CD4-positive, alpha-beta T cell (primary cell): ENCODE measurements at regions not wholly inside any gene's neighbourhood (a gene's known extent, or its start where the extent isn't known, plus 50 kb on each side); places are given as distances from the start of the nearest gene placed in this dataset.

Experiments used
- ATAC-seq: fragments of 200-7000 bp; cut with Tn5 transposase; one replicate; pipeline ENCODE4 v1.10.0; 2022; ENCODE audit warnings: mild to moderate bottlenecking; ENCODE audit not compliant: poor library complexity
- CTCF ChIA-PET: fragments of 350-600 bp; sonication (Branson Sonifier 250); formaldehyde crosslinking; loops from one replicate; lab custom pipeline; 2021; ENCODE audit warnings: antibody characterized with exemption, inconsistent platforms; lab: Charles Lee
- POLR2A ChIA-PET: fragments of 350-600 bp; sonication (Branson Sonifier 250); formaldehyde crosslinking; loops from one replicate; lab custom pipeline; 2021; ENCODE audit warnings: antibody characterized with exemption, inconsistent platforms; lab: Charles Lee
- DNase-seq, 14 experiments: peaks; one replicate each; pipeline ENCODE4 v3.0.0-alpha.2; 2013 to 2020; ENCODE audit warnings: mixed read lengths in 2 of 14
- H3K27ac ChIP-seq, 2 donors: one replicate each; pipeline versions ENCODE4 v1.5.1 to v1.7.0; 2013; ENCODE audit warnings: low read length in 2 of 2, low read depth in 1 of 2, mild to moderate bottlenecking in 1 of 2
- H3K27me3 ChIP-seq, 2 experiments: 1 replicate in 1 of 2; 2 replicates in 1 of 2; pipeline versions ENCODE4 v1.6.1 to v1.7.0; 2013; ENCODE audit warnings: low read length in 2 of 2, control low read depth in 1 of 2, mild to moderate bottlenecking in 1 of 2, moderate library complexity in 1 of 2; ENCODE audit not compliant: insufficient read depth in 2 of 2, control insufficient read depth in 1 of 2
- H3K36me3 ChIP-seq: one replicate; pipeline ENCODE4 v1.6.1; 2013; ENCODE audit warnings: low read length, control low read depth; ENCODE audit not compliant: insufficient read depth
- H3K4me1 ChIP-seq: one replicate; pipeline ENCODE4 v1.6.1; 2013; ENCODE audit warnings: low read length, control low read depth; ENCODE audit not compliant: insufficient read depth
- H3K4me3 ChIP-seq: one replicate; pipeline ENCODE4 v1.5.1; 2013; ENCODE audit warnings: mild to moderate bottlenecking, low read length, moderate library complexity
- H3K9me3 ChIP-seq, 2 experiments: 1 replicate in 1 of 2; 2 replicates in 1 of 2; pipeline versions ENCODE4 v1.6.1 to v1.7.0; 2013; ENCODE audit warnings: low read length in 2 of 2, mild to moderate bottlenecking in 2 of 2, control low read depth in 1 of 2, moderate library complexity in 1 of 2; ENCODE audit not compliant: control insufficient read depth in 1 of 2, insufficient read depth in 1 of 2
- H3K27ac Mint-ChIP-seq: one replicate; pipeline ENCODE4 v1.8.0; 2020; ENCODE audit warnings: mixed read lengths
- H3K27me3 Mint-ChIP-seq: one replicate; pipeline ENCODE4 v1.8.0; 2021; ENCODE audit warnings: mixed read lengths
- H3K36me3 Mint-ChIP-seq: one replicate; pipeline ENCODE4 v1.8.0; 2021; ENCODE audit warnings: low read depth, mixed read lengths
- H3K4me1 Mint-ChIP-seq: one replicate; pipeline ENCODE4 v1.8.0; 2021; ENCODE audit warnings: low read depth, mixed read lengths
- H3K4me3 Mint-ChIP-seq: one replicate; pipeline ENCODE4 v1.8.0; 2020; ENCODE audit warnings: mild to moderate bottlenecking, mixed read lengths
- H3K9me3 Mint-ChIP-seq: one replicate; pipeline ENCODE4 v1.8.0; 2020; ENCODE audit warnings: mixed read lengths
- intact Hi-C, 2 experiments: fragments of 100-400 bp; cut with DNase I in 1 of 2; cut with micrococcal nuclease in 1 of 2; formaldehyde crosslinking; loops; one replicate each; pipeline versions ENCODE4 v1.15.1 to v1.9.0; 2023 to 2025; cut with DNase I, micrococcal nuclease
- TF ChIP-seq, protein P1 (sequence below): fragments of 200-600 bp; IDR thresholded peaks from one replicate; pipeline ENCODE4 v1.8.0; 2022; ENCODE audit warnings: antibody characterized with exemption, mild to moderate bottlenecking

DNA sequence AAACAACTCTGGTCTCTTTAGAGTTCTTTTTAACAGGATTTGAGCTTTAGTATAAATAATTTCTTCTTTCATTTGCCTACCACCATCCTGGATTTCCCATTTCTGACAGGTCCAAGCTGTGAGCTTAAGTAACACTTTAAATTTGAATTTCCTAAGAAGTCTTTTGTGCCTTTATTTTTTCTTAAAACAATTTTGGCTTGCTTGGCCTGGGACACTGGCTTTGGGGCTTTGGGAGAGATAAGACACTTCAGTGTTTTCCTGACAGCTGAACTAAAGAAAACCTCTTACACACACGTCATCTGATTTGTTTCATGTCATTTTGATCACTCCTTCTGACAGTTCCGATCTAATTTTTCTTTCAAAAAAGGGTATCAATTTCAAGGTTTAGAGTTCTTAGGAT lies 121.3 kb upstream of the BMPER start:
- intact Hi-C loops: no loop called here
- Mint-ChIP-seq H3K9me3 (no peaks in the 10 kb centered on the region), H3K27me3 (no peaks in the 10 kb centered on the region), H3K27ac (no peak overlapping the region), H3K4me1 (no peaks in the 10 kb centered on the region), H3K36me3 (no peaks in the 10 kb centered on the region), H3K4me3 (no peak overlapping the region)
- H3K27me3 ChIP-seq: no peaks in the 10 kb centered on the region
- no peaks in the 10 kb centered on the region for H3K4me1 ChIP-seq
- POLR2A ChIA-PET: no interaction called here
- no peak for DNase-seq
- TF ChIP-seq, protein P1, sequence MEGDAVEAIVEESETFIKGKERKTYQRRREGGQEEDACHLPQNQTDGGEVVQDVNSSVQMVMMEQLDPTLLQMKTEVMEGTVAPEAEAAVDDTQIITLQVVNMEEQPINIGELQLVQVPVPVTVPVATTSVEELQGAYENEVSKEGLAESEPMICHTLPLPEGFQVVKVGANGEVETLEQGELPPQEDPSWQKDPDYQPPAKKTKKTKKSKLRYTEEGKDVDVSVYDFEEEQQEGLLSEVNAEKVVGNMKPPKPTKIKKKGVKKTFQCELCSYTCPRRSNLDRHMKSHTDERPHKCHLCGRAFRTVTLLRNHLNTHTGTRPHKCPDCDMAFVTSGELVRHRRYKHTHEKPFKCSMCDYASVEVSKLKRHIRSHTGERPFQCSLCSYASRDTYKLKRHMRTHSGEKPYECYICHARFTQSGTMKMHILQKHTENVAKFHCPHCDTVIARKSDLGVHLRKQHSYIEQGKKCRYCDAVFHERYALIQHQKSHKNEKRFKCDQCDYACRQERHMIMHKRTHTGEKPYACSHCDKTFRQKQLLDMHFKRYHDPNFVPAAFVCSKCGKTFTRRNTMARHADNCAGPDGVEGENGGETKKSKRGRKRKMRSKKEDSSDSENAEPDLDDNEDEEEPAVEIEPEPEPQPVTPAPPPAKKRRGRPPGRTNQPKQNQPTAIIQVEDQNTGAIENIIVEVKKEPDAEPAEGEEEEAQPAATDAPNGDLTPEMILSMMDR: no peak
- no peak for ATAC-seq
- no peaks in the 10 kb centered on the region for H3K36me3 ChIP-seq
- no peak overlapping the region for H3K4me3 ChIP-seq
- no peak overlapping the region for H3K27ac ChIP-seq
- CTCF ChIA-PET: interaction anchor here (0.6 to 0.7 kb wide), 2 partner anchors 996 to 1645 kb away, joined by 3 to 4 read pairs; no protein-coding TSS in a partner anchor
- no peaks in the 10 kb centered on the region for H3K9me3 ChIP-seq

DNA sequence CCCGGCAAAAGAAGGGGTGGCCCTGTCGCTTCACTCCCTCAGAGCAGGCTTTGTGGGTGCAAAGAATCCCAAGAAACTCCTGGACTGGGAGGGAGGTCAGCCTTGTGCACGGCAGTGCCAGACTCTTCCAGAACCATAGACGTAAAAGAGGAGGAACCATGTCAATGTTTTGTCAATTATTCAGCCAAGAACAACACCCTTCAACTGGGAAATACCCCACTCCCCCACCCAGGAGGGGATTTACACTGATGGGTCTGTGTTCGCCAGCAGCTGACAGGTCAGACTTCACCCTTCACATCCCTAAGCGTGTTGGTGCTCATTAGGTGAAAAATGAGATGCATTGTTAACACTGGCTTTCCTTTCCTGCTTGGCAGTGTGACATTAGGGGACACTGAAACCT lies 116.8 kb upstream of the BMPER start:
- Histone ChIP-seq H3K4me3 (no peak overlapping the region), H3K27ac (no peak overlapping the region), H3K27me3 (no peaks in the 10 kb centered on the region), H3K36me3 (no peaks in the 10 kb centered on the region), H3K9me3 (no peaks in the 10 kb centered on the region), H3K4me1 (no peaks in the 10 kb centered on the region)
- H3K27ac Mint-ChIP-seq: no peak overlapping the region
- H3K27me3 Mint-ChIP-seq: no peaks in the 10 kb centered on the region
- TF ChIP-seq, protein P1: no peak
- DNase-seq (no peak), ATAC-seq (no peak)
- no peaks in the 10 kb centered on the region for H3K36me3 Mint-ChIP-seq
- ChIA-PET CTCF (no interaction called here), POLR2A (no interaction called here)
- no peaks in the 10 kb centered on the region for H3K9me3 Mint-ChIP-seq
- H3K4me1 Mint-ChIP-seq: no peaks in the 10 kb centered on the region
- intact Hi-C loops: no loop called here
- no peak overlapping the region for H3K4me3 Mint-ChIP-seq

DNA sequence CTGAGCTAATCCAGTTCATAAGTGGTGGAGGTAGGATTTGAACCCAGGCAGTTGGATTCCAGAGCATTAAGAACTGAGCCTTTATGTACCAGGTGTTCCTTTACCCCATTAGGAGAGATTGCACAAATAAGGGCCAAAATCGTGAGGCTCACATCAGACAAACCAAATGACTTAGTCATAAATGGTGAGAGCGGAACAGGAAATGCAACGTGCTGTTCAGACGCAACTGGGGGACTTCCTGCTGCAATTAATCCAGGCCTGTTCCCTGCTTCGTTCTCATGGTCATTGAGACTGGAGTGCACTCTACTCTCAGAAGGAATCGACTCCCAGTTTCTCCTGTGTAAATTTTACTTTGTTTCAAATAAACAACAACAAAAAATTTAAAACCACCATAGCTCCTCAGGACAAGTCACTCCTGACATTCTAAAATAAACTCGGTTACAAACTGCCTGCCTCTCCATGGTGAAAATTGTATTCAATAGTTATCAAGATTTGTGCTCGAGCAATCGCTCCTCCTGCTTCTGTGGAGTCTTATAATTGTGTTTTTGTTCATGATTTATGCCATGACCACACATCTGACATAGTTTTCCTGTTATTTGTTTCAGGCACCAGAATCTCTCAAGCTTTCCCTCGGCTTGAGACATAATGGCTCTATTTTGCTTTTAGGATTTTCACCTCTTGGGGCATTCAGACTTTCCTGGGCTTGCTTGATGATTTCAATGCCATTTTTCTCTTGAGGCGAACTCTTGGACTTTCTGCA lies 115.3 kb upstream of the BMPER start:
- Mint-ChIP-seq H3K27me3 (no peaks in the 10 kb centered on the region), H3K27ac (no peak overlapping the region), H3K4me3 (no peak overlapping the region), H3K4me1 (no peaks in the 10 kb centered on the region), H3K36me3 (no peaks in the 10 kb centered on the region), H3K9me3 (no peaks in the 10 kb centered on the region)
- Histone ChIP-seq H3K27ac (no peak overlapping the region), H3K4me3 (no peak overlapping the region), H3K27me3 (no peaks in the 10 kb centered on the region), H3K9me3 (no peaks in the 10 kb centered on the region), H3K36me3 (no peaks in the 10 kb centered on the region), H3K4me1 (no peaks in the 10 kb centered on the region)
- ATAC-seq: no peak
- CTCF ChIA-PET: no interaction called here
- TF ChIP-seq, protein P1: no peak
- intact Hi-C loops: no loop called here
- POLR2A ChIA-PET: no interaction called here
- no peak for DNase-seq
